Osteocyte (in vitro differentiated cells): ENCODE measurements at regions not wholly inside any gene's neighbourhood (a gene's known extent, or its start where the extent isn't known, plus 50 kb on each side); places are given as distances from the start of the nearest gene placed in this dataset.

Experiments
- DNase-seq: peaks from one replicate; pipeline ENCODE4 v3.0.0; 2021; ENCODE audit warnings: mixed read lengths; ENCODE audit not compliant: unreplicated experiment; ENCODE audit errors: extremely low spot score
- H3K27ac Mint-ChIP-seq: one replicate; pipeline ENCODE4 v1.8.0; 2021; ENCODE audit warnings: mild to moderate bottlenecking, mixed read lengths; ENCODE audit not compliant: unreplicated experiment
- H3K27me3 Mint-ChIP-seq: one replicate; pipeline ENCODE4 v1.8.0; 2021; ENCODE audit warnings: mixed read lengths; ENCODE audit not compliant: unreplicated experiment
- H3K36me3 Mint-ChIP-seq: one replicate; pipeline ENCODE4 v1.8.0; 2021; ENCODE audit warnings: mixed read lengths; ENCODE audit not compliant: unreplicated experiment
- H3K4me1 Mint-ChIP-seq: one replicate; pipeline ENCODE4 v1.8.0; 2021; ENCODE audit warnings: mixed read lengths; ENCODE audit not compliant: unreplicated experiment
- H3K4me3 Mint-ChIP-seq: one replicate; pipeline ENCODE4 v1.8.0; 2021; ENCODE audit warnings: mild to moderate bottlenecking, moderate library complexity, mixed read lengths; ENCODE audit not compliant: unreplicated experiment
- H3K9me3 Mint-ChIP-seq: one replicate; pipeline ENCODE4 v1.8.0; 2021; ENCODE audit warnings: mixed read lengths; ENCODE audit not compliant: unreplicated experiment
- CTCF ChIP-seq: fragments of 200-600 bp; sonication (generic); IDR thresholded peaks from 2 replicates; pipeline ENCODE4 v1.5.0; 2021; ENCODE audit warnings: antibody characterized with exemption, mild to moderate bottlenecking, moderate library complexity

GRCh38 chr9:135204177-135204576, 116.7 kb downstream of the OLFM1 start:
- Mint-ChIP-seq H3K9me3 (no peaks in the 10 kb centered on the region), H3K27ac (no peak overlapping the region), H3K4me1 (no peaks in the 10 kb centered on the region), H3K36me3 (no peaks in the 10 kb centered on the region), H3K4me3 (no peak overlapping the region), H3K27me3 (no peaks in the 10 kb centered on the region)
- no peak for TF ChIP-seq CTCF
- DNase-seq, result no peak

- no peaks in the 10 kb centered on the region for H3K4me1 Mint-ChIP-seq
- no peaks in the 10 kb centered on the region for H3K36me3 Mint-ChIP-seq
- H3K27me3 Mint-ChIP-seq, result no peaks in the 10 kb centered on the region
- no peak overlapping the region for H3K27ac Mint-ChIP-seq
- no peak overlapping the region for H3K4me3 Mint-ChIP-seq
- no peak for DNase-seq
- no peaks in the 10 kb centered on the region for H3K9me3 Mint-ChIP-seq
- TF ChIP-seq CTCF, result no peak
Observed at GRCh38 chr9:135209136-135209535, 121.7 kb downstream of the OLFM1 start.

- TF ChIP-seq CTCF, result no peak
- no peak overlapping the region for H3K4me3 Mint-ChIP-seq
- no peak overlapping the region for H3K27ac Mint-ChIP-seq
- H3K9me3 Mint-ChIP-seq, result no peaks in the 10 kb centered on the region
- no peaks in the 10 kb centered on the region for H3K27me3 Mint-ChIP-seq
- H3K4me1 Mint-ChIP-seq, result no peaks in the 10 kb centered on the region
- no peak for DNase-seq
- H3K36me3 Mint-ChIP-seq, result no peaks in the 10 kb centered on the region
Observed at GRCh38 chr9:135209852-135210251, 122.4 kb downstream of the OLFM1 start.

- no peak for DNase-seq
- Mint-ChIP-seq H3K27ac (no peak overlapping the region), H3K9me3 (no peaks in the 10 kb centered on the region), H3K27me3 (no peaks in the 10 kb centered on the region), H3K4me3 (no peak overlapping the region), H3K36me3 (no peaks in the 10 kb centered on the region), H3K4me1 (no peaks in the 10 kb centered on the region)
- TF ChIP-seq CTCF, result no peak
Observed at GRCh38 chr9:135210676-135211523, 123.4 kb downstream of the OLFM1 start.

- no peak for DNase-seq
- Mint-ChIP-seq H3K9me3 (no peaks in the 10 kb centered on the region), H3K4me1 (no peaks in the 10 kb centered on the region), H3K27me3 (no peaks in the 10 kb centered on the region), H3K4me3 (no peak overlapping the region), H3K36me3 (no peaks in the 10 kb centered on the region), H3K27ac (no peak overlapping the region)
- TF ChIP-seq CTCF, result no peak
Observed at GRCh38 chr9:135211524-135211890, 124.0 kb downstream of the OLFM1 start.
